ENCODE measurements at regions not wholly inside any gene's neighbourhood (a gene's known extent, or its start where the extent isn't known, plus 50 kb on each side); places are given as distances from the start of the nearest gene placed in this dataset.

DNA sequence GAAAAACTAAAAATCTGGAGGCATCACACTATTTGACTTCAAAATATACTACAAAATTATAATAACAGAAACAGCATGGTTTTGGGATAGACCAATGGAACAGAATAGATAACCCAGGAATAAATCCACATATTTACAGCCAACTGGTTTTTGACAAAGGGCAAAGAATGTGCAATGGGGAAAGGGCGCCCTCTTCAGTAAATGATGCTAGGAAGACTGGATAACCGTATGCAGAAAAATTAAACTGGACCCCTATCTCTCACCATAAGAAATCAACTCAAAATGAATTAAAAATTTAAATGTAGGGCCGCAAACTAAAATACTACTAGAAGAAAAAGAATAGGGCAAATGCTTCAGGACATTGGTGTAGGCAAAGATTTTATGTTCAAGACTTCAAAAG lies 440.5 kb upstream of the SGCG start:
- CTCF ChIA-PET, result no interaction called here
- Mint-ChIP-seq H3K4me1 (no peaks in the 10 kb centered on the region), H3K27ac (no peak overlapping the region), H3K36me3 (ENCODE audit: low read depth) (no peaks in the 10 kb centered on the region), H3K9me3 (peaks cover 1% of the 10 kb centered on the region), H3K27me3 (peaks cover 2% of the 10 kb centered on the region), H3K4me3 (no peak overlapping the region)
- DNase-seq, result no peak
- POLR2A ChIA-PET, result no interaction called here

DNA sequence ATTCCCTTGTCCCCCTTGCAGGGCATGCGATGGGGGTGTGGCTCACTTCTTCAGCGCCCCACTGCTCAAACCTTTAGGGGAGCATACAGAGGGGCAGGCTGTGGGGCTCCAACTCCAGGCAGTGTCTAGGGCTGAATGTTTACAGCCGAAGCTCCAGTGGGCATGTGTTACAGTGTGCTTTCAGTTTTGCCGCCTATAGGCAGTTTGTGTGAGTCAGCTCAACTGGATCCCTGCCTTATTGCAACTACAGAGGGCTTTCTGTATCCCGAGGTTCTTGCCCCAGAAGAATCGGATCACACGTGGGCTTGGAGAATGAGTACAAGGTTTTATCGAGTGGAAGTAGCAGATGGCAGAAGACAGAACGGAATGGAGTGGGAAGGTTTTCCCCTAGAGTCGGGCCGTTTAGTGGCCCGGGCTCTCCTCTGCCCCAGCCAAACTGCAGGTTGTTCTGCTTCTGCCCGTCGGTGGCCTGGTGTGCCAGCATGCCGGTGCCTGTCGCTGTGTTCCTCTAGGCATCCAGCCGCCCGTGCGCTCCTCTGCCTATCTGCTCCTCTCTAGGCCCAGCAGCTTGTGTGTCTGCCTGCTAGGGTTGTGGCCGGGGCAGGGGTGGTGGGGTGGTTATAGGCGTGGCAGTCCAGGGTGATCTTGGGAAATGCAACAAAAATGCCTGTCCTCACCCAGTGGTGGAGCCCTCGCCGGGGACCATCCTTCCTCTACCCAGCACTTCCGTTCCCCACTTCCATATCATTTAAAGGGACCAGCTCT lies 435.9 kb upstream of the SGCG start:
- Mint-ChIP-seq H3K36me3 (ENCODE audit: low read depth) (no peaks in the 10 kb centered on the region), H3K4me1 (no peaks in the 10 kb centered on the region), H3K27me3 (no peaks in the 10 kb centered on the region), H3K27ac (no peak overlapping the region), H3K9me3 (peaks cover 2% of the 10 kb centered on the region), H3K4me3 (no peak overlapping the region)
- POLR2A ChIA-PET, result no interaction called here
- CTCF ChIA-PET, result no interaction called here
- no peak for DNase-seq

DNA sequence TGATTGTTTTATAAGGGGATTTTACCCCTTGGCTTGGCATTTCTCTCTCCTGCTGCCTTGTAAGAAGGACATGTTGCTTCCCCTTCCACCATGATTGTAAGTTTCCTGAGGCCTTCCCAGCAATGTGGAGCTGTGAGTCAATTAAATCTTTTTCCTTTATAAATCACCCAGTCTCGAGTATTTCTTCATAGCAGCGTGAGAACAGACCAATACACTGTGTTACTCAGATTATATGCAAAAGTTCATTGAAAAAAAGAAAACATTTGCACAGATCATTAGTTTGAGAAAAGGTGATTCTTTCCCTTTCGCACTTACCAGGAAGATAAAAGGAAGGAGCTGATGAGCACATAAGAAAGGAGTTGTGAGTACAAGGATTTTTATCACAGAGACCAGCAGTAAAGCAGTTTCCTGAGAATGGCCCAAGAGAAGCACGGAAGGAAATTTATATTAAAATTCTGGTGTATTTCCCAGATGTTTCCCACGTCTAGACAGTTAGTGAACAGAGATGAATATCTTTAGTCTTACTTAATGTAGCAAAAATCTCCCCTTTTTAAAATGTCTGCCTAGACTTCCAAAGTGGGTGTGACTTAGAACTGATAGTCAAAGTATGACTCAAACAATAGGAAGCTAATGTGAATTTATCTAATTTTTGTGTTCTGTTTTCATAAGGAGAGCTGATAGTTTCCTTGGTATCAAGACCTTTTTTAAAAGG lies 431.8 kb upstream of the SGCG start:
- no peak for DNase-seq
- POLR2A ChIA-PET, result no interaction called here
- Mint-ChIP-seq H3K27me3 (no peaks in the 10 kb centered on the region), H3K4me1 (no peaks in the 10 kb centered on the region), H3K4me3 (no peak overlapping the region), H3K27ac (no peak overlapping the region), H3K9me3 (peaks cover 2% of the 10 kb centered on the region), H3K36me3 (ENCODE audit: low read depth) (no peaks in the 10 kb centered on the region)
- CTCF ChIA-PET, result no interaction called here

DNA sequence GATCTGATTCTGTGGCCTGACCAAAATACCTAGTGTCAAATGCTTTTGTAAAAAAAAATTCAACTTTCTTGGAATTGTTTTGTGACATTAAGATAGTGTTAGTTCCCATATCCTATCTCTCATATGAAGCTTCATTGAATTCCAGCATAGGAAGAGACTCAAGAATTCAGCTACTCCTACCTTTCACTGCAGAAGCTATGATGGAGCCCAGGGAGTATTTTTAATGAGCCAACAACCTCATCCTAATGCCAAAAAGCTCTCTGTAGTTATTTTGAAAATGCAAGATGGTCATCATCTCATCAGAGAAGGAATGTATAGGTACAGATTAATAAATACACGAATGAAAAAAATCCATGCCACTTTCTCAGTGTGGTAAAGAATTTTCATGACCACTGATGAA lies 431.2 kb upstream of the SGCG start:
- Mint-ChIP-seq H3K4me1 (no peaks in the 10 kb centered on the region), H3K9me3 (peaks cover 2% of the 10 kb centered on the region), H3K27ac (no peak overlapping the region), H3K36me3 (ENCODE audit: low read depth) (no peaks in the 10 kb centered on the region), H3K27me3 (no peaks in the 10 kb centered on the region), H3K4me3 (no peak overlapping the region)
- DNase-seq, result no peak
- ChIA-PET CTCF (no interaction called here), POLR2A (no interaction called here)

DNA sequence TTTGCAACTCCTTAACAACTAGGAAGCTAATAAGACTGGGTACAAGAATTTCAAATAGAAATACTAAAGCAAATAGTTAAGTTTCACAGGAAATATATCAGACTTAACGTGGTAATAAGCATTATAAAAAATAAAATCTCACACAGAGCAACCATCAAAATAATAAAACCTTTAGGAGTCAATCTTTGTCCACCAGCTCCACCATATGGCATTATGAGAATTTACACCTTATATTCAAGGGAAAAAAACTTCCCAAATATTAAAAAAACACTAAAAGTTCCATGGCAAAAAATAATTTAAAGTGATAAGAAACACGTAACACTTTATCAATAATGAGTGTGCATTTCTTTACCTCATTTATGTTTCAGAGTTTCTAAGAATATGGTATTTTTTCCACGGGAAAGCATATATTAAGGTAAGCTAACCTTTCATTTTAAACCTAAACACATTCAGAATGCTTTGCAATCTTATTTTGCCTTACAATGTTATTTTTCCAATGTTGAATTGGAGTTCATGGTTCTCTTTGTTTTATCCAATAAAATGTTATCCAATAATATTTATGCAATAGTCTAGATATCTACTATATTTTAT lies 423.2 kb upstream of the SGCG start:
- ChIA-PET CTCF (no interaction called here), POLR2A (no interaction called here)
- H3K36me3 Mint-ChIP-seq (ENCODE audit: low read depth), result no peaks in the 10 kb centered on the region
- no peaks in the 10 kb centered on the region for H3K9me3 Mint-ChIP-seq
- H3K4me3 Mint-ChIP-seq, result no peak overlapping the region
- H3K27ac Mint-ChIP-seq, result no peak overlapping the region
- no peaks in the 10 kb centered on the region for H3K4me1 Mint-ChIP-seq
- no peak for DNase-seq
- no peaks in the 10 kb centered on the region for H3K27me3 Mint-ChIP-seq

DNA sequence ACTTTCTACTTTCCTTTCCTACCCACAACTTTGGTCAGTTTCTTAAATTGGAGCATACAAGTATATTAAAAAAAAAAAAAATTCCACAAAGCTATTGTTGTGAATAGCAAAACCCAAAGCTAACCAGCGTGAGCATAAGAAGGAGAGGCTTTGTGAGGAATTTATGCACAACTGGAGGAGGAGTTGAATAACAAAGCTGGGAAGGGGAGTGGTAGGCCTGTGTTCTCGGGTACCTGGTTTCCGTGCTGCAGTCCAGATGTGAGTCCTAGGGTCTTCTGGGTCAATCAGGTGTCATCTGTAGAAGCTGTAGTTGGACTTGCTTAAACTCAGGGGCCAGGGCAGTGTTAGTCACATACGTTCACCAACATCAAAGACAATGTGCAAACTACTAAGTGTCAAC lies 422.5 kb upstream of the SGCG start:
- H3K4me3 Mint-ChIP-seq, result no peak overlapping the region
- ChIA-PET POLR2A (interaction anchor here (0.6 kb wide), 1 partner anchor 1694 kb away, joined by 3 read pairs; no protein-coding TSS in a partner anchor), CTCF (no interaction called here)
- DNase-seq, result no peak
- H3K9me3 Mint-ChIP-seq, result no peaks in the 10 kb centered on the region
- no peaks in the 10 kb centered on the region for H3K27me3 Mint-ChIP-seq
- H3K36me3 Mint-ChIP-seq (ENCODE audit: low read depth), result no peaks in the 10 kb centered on the region
- H3K27ac Mint-ChIP-seq, result no peak overlapping the region
- H3K4me1 Mint-ChIP-seq, result no peaks in the 10 kb centered on the region

DNA sequence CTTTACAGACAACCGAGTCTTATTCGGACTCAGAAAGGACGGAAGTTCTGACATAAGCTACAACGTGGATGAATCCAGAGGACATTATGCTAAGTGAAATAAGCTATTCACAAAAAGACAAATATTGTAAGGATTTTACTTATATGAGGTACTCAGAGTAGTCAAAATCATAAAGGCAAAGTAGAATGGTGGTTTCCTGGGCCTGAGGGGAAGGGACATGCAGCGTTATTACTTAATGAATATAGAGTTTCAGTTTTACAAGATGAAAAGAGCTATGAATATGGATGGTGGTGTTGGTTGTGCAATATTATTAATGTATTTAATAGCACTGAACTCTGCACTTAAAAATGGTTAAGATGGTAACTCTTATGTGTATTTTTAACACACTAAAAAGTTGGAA lies 419.1 kb upstream of the SGCG start:
- Mint-ChIP-seq H3K27me3 (peaks cover 2% of the 10 kb centered on the region), H3K4me3 (no peak overlapping the region), H3K27ac (no peak overlapping the region), H3K36me3 (ENCODE audit: low read depth) (no peaks in the 10 kb centered on the region), H3K4me1 (no peaks in the 10 kb centered on the region), H3K9me3 (no peaks in the 10 kb centered on the region)
- ChIA-PET CTCF (no interaction called here), POLR2A (no interaction called here)
- DNase-seq, result no peak

DNA sequence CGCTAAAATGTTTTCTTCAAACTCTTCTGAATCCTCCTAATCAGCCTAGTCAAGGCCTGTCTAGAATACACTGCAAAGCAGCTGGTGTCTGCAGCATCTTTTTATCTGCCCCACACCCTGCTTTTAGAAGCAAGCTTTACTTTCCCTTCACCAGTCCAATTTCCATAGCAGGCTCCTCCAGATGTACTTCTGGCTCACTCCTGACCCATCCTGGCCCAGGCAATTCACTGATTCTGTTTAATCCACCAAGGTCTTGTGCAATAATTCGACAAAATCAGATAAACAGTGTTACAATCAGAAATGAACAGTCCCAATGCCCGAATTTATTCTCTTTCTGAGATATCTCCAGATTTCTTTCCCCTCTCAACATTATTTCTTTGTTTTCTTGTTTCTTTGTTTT lies 415.2 kb upstream of the SGCG start:
- H3K27ac Mint-ChIP-seq, result no peak overlapping the region

DNA sequence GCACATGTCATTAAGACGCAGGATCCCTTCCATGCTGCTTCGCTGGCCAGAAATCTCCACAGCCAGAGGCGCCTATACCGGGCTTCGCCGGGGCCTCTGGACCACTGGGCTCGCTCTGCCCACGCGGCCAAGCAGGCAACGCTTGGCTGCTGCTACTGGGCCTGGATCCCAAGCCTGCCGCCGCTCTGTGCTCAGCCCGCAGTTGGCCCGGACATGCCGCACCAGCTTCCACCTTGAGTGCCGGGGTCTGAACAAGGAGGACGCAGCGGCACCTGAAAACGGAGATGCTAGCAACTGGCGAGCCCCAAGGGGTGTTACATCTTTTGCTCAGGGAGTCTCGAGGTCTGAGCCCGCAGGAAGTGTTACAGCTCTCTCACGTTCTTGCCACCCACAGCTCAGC lies 409.9 kb upstream of the SGCG start:
- Mint-ChIP-seq H3K27ac (no peak overlapping the region), H3K27me3 (no peaks in the 10 kb centered on the region), H3K4me3 (no peak overlapping the region), H3K9me3 (peaks cover 2% of the 10 kb centered on the region), H3K36me3 (ENCODE audit: low read depth) (no peaks in the 10 kb centered on the region), H3K4me1 (no peaks in the 10 kb centered on the region)
- POLR2A ChIA-PET, result no interaction called here
- CTCF ChIA-PET, result no interaction called here
- DNase-seq, result no peak

More for the DNA sequence above, 415.2 kb upstream of the SGCG start:
- Mint-ChIP-seq H3K9me3 (peaks cover 1% of the 10 kb centered on the region), H3K4me3 (no peak overlapping the region), H3K4me1 (no peaks in the 10 kb centered on the region), H3K27me3 (peaks cover 2% of the 10 kb centered on the region), H3K36me3 (ENCODE audit: low read depth) (no peaks in the 10 kb centered on the region)
- CTCF ChIA-PET, result no interaction called here
- POLR2A ChIA-PET, result no interaction called here
- DNase-seq, result no peak

DNA sequence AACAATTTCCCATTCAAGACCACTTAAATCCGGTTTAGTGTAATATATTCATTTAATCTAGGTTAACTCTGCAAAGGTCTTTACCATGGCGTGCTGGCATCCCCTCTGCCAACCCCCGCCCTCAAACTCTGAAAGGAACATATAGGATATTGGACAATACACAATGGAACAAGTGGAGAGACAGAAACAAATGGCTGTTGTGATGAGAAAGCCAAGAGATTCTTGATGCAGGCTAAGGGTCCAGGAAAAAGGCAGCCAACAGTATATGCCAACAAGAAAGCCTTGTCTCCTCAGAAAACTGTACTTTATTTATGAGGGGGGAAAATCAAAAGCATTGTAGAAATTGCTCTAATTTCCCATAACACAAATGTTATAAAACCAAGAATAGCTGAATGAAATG lies 407.3 kb upstream of the SGCG start:
- Mint-ChIP-seq H3K4me3 (no peak overlapping the region), H3K9me3 (peaks cover 2% of the 10 kb centered on the region), H3K27ac (no peak overlapping the region), H3K4me1 (no peaks in the 10 kb centered on the region), H3K36me3 (ENCODE audit: low read depth) (no peaks in the 10 kb centered on the region), H3K27me3 (no peaks in the 10 kb centered on the region)
- ChIA-PET POLR2A (no interaction called here), CTCF (interaction anchor here (0.6 kb wide), 1 partner anchor 1906 kb away, joined by 4 read pairs; no protein-coding TSS in a partner anchor)
- no peak for DNase-seq

DNA sequence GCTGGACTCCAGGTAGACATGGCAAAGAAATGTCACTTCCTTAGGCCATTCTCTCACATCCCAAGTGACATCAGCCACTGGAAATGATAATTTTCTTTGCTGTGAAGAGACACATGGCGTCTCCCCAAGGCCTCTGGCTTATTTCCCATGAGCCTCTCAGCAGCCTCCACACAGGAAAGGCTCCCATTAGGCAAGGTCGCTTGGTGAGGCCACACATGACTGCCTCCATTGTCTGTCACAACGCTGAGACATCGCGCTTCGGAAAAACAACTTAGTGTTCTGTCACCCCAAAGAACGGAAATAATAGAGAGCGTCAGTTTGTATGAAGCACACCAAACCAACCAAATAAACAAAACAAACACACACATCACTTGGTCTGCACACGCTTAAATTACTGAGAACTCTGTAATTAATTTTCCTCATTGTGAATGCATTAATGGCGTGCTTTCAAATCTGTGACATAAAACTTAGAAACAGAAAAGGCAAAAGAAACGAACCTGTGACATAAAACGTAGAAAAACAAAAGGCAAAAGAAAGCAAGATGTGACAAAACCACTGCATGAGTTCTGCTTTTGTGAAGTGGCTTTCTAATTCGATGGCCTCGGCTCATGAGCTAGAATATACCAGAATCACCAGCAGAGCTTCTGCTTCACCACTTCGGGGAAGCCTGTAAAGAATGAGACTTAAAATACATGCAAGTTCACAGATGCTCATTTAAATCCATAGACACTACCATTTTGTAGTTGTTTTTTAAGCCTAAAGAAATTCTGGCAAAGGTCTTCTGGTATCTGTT lies 404.2 kb upstream of the SGCG start:
- Mint-ChIP-seq H3K4me3 (no peak overlapping the region), H3K27ac (no peak overlapping the region), H3K36me3 (ENCODE audit: low read depth) (no peaks in the 10 kb centered on the region), H3K27me3 (no peaks in the 10 kb centered on the region), H3K4me1 (no peaks in the 10 kb centered on the region), H3K9me3 (no peaks in the 10 kb centered on the region)
- DNase-seq, result no peak
- CTCF ChIA-PET, result no interaction called here
- POLR2A ChIA-PET, result no interaction called here

DNA sequence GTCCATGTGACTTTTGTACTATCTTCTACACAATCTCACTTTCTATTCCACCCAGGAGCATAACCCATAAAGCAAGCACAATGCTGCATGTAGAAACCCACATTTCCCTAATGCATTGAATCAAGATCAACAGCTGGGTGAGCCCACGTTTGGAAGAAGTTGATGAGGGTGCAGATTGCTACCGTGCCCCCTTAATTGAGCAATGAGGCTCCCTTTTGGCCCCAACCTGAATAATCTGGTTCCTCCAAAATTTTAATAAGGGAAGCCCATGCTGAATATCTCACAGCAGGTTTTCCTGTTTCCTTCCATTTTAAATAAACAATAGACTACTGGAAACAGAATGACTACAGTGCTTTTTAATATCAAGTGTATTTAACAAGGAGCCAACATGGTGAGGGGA lies 403.6 kb upstream of the SGCG start:
- no peak overlapping the region for H3K4me3 Mint-ChIP-seq
- no peaks in the 10 kb centered on the region for H3K9me3 Mint-ChIP-seq
- ChIA-PET CTCF (no interaction called here), POLR2A (no interaction called here)
- H3K4me1 Mint-ChIP-seq, result no peaks in the 10 kb centered on the region
- H3K27ac Mint-ChIP-seq, result no peak overlapping the region
- no peaks in the 10 kb centered on the region for H3K36me3 Mint-ChIP-seq (ENCODE audit: low read depth)
- DNase-seq, result no peak
- no peaks in the 10 kb centered on the region for H3K27me3 Mint-ChIP-seq

DNA sequence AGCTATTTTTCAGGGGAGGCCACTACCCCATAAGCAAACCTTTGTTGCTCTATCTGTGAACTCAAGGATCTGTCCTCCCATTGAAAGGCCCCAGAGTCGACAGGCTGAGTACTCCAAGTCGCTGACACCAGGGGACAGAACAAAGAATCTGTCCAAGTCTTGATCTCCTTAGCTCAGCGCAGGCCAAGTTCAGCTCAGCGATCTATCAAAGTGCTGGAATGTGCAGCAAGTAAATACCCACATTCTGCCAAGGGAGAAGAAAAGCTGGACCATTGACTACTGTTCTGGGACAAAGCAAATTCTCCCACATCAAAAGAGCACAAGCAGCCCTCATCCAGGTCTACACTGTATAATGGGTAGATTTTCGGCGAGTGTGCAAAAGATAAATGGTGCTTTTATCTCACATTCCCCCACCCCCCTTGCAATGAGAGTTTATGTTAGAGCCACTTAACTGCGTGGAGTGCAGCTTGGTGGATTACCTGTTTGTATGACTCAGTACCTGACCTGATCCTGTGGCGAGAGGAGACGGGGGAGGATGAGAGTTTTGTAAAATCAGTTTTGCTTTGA lies 391.7 kb upstream of the SGCG start:
- no peak overlapping the region for H3K27ac Mint-ChIP-seq
- ChIA-PET POLR2A (no interaction called here), CTCF (no interaction called here)
- no peaks in the 10 kb centered on the region for H3K4me1 Mint-ChIP-seq
- no peak for DNase-seq
- H3K27me3 Mint-ChIP-seq, result peaks cover 6% of the 10 kb centered on the region
- H3K36me3 Mint-ChIP-seq (ENCODE audit: low read depth), result no peaks in the 10 kb centered on the region
- no peaks in the 10 kb centered on the region for H3K9me3 Mint-ChIP-seq
- H3K4me3 Mint-ChIP-seq, result no peak overlapping the region
